Smooth muscle cell of the brain vasculature (primary cell): ENCODE measurements at regions not wholly inside any gene's neighbourhood (a gene's known extent, or its start where the extent isn't known, plus 50 kb on each side); places are given as distances from the start of the nearest gene placed in this dataset.

Experiments used
- DNase-seq: peaks from one replicate; pipeline ENCODE4 v3.0.0-alpha.2; 2012; ENCODE audit warnings: low read depth, low spot score

GRCh38 chr16:86909359-86910160 lies 331.2 kb downstream of the FOXL1 start:
- DNase-seq, result no peak

- DNase-seq, result no peak
Measured at GRCh38 chr16:86910161-86910769, 331.9 kb downstream of the FOXL1 start.

GRCh38 chr16:86911437-86911958 lies 333.1 kb downstream of the FOXL1 start:
- DNase-seq, result no peak

GRCh38 chr16:86913886-86914285 lies 335.5 kb downstream of the FOXL1 start:
- DNase-seq, result no peak

- DNase-seq, result no peak
Measured at GRCh38 chr16:86914876-86915717, 336.7 kb downstream of the FOXL1 start.

GRCh38 chr16:86917471-86918365 lies 339.4 kb downstream of the FOXL1 start:
- DNase-seq, result no peak

- DNase-seq, result no peak
Measured at GRCh38 chr16:86918637-86919036, 340.3 kb downstream of the FOXL1 start.

GRCh38 chr16:86919078-86919477 lies 340.7 kb downstream of the FOXL1 start:
- no peak for DNase-seq

GRCh38 chr16:86919578-86920305 lies 341.4 kb downstream of the FOXL1 start:
- DNase-seq, result no peak

GRCh38 chr16:86921289-86921688 lies 342.9 kb downstream of the FOXL1 start:
- no peak for DNase-seq

- DNase-seq, result no peak
Measured at GRCh38 chr16:86922311-86922710, 344.0 kb downstream of the FOXL1 start.

GRCh38 chr16:86923656-86924055 lies 345.3 kb downstream of the FOXL1 start:
- DNase-seq, result no peak

- DNase-seq, result no peak
Measured at GRCh38 chr16:86924537-86924936, 346.2 kb downstream of the FOXL1 start.

- no peak for DNase-seq
Measured at GRCh38 chr16:86925067-86925791, 346.9 kb downstream of the FOXL1 start.

GRCh38 chr16:86926181-86927094 lies 348.1 kb downstream of the FOXL1 start:
- DNase-seq, result no peak

- no peak for DNase-seq
Measured at GRCh38 chr16:86927699-86928098, 349.4 kb downstream of the FOXL1 start.

- DNase-seq, result no peak
Measured at GRCh38 chr16:86928523-86929011, 350.2 kb downstream of the FOXL1 start.

GRCh38 chr16:86929057-86929871 lies 350.9 kb downstream of the FOXL1 start:
- DNase-seq, result no peak
